ENCODE measurements at regions not wholly inside any gene's neighbourhood (a gene's known extent, or its start where the extent isn't known, plus 50 kb on each side); places are given as distances from the start of the nearest gene placed in this dataset.

DNA sequence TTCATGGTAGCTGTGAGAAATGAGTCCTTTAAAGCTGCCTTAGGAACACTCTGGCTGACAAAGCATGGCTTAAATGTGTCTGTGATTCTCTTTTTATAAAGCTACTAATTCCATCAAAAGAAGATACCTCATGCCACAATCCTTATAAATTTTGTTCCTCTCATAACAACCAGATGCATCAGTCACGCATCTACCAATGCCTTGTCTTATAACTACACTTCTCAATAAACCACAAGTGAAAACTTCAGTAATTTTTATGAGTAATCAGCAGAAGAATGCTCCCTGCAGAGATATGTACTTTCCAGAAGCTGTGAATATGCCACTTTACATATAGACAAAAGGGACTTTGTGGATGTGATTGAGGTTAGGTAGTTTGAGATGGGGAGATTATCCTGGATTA lies 147.8 kb downstream of the SUCLA2 start:
- TF ChIP-seq, protein P1, sequence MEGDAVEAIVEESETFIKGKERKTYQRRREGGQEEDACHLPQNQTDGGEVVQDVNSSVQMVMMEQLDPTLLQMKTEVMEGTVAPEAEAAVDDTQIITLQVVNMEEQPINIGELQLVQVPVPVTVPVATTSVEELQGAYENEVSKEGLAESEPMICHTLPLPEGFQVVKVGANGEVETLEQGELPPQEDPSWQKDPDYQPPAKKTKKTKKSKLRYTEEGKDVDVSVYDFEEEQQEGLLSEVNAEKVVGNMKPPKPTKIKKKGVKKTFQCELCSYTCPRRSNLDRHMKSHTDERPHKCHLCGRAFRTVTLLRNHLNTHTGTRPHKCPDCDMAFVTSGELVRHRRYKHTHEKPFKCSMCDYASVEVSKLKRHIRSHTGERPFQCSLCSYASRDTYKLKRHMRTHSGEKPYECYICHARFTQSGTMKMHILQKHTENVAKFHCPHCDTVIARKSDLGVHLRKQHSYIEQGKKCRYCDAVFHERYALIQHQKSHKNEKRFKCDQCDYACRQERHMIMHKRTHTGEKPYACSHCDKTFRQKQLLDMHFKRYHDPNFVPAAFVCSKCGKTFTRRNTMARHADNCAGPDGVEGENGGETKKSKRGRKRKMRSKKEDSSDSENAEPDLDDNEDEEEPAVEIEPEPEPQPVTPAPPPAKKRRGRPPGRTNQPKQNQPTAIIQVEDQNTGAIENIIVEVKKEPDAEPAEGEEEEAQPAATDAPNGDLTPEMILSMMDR (IDR thresholded peaks at IDR 0.05), result no peak
- TF ChIP-seq EZH2 (IDR thresholded peaks at IDR 0.05; ENCODE audit: borderline replicate concordance, insufficient read depth, low read depth, low read length, poor library complexity, severe bottlenecking), result no peak

Measured in B cell (primary cell).